CD14-positive monocyte (primary cell): ENCODE measurements at regions not wholly inside any gene's neighbourhood (a gene's known extent, or its start where the extent isn't known, plus 50 kb on each side); places are given as distances from the start of the nearest gene placed in this dataset.

ENCODE experiments used
- DNase-seq, 3 donors: peaks; one replicate each; pipeline ENCODE4 v3.0.0-alpha.2; 2011 to 2022
- H2AFZ ChIP-seq: 2 replicates; pipeline ENCODE4 v1.6.0; 2012; ENCODE audit warnings: mild to moderate bottlenecking, low read depth, low read length, inconsistent platforms; ENCODE audit not compliant: insufficient read depth, poor library complexity, severe bottlenecking
- H3K27ac ChIP-seq, 2 donors: 1 replicate in 1 of 2; 2 replicates in 1 of 2; pipeline ENCODE4 v1.5.1; 2012 to 2013; ENCODE audit warnings: low read length in 2 of 2, control low read depth in 1 of 2, inconsistent platforms in 1 of 2, low read depth in 1 of 2, mild to moderate bottlenecking in 1 of 2
- H3K27me3 ChIP-seq, 2 donors: one replicate each; pipeline versions ENCODE4 v1.6.0 to v1.6.1; 2011 to 2013; ENCODE audit warnings: low read length in 2 of 2; ENCODE audit not compliant: control insufficient read depth in 2 of 2, insufficient read depth in 2 of 2
- H3K36me3 ChIP-seq, 2 donors: replicated peaks in 1 of 2; 1 replicate in 1 of 2; 2 replicates in 1 of 2; pipeline versions ENCODE4 v1.5.1 to v1.6.1; 2012 to 2013; ENCODE audit warnings: low read length in 2 of 2, control low read depth in 1 of 2, inconsistent platforms in 1 of 2, mild to moderate bottlenecking in 1 of 2; ENCODE audit not compliant: insufficient read depth in 2 of 2, control insufficient read depth in 1 of 2
- H3K4me1 ChIP-seq, 2 donors: 1 replicate in 1 of 2; 2 replicates in 1 of 2; pipeline versions ENCODE4 v1.5.1 to v1.6.1; 2012 to 2013; ENCODE audit warnings: low read length in 2 of 2, control low read depth in 1 of 2, inconsistent platforms in 1 of 2, mild to moderate bottlenecking in 1 of 2, moderate library complexity in 1 of 2; ENCODE audit not compliant: insufficient read depth in 2 of 2, control insufficient read depth in 1 of 2
- H3K4me2 ChIP-seq: replicated peaks from 2 replicates; pipeline ENCODE3; 2012; ENCODE audit warnings: low read length, moderate library complexity, mild to moderate bottlenecking; ENCODE audit not compliant: poor library complexity, severe bottlenecking; ENCODE audit errors: extremely low read depth
- H3K4me3 ChIP-seq, 3 experiments: fragments of 200-600 bp in 1 of 3; sonication (generic) in 1 of 3; replicated peaks in 1 of 3; 1 replicate in 2 of 3; 2 replicates in 1 of 3; pipeline ENCODE4 v1.5.1; 2011 to 2013; ENCODE audit warnings: low read length in 3 of 3, mild to moderate bottlenecking in 3 of 3, control low read depth in 2 of 3, low read depth in 2 of 3, inconsistent platforms in 1 of 3, moderate library complexity in 1 of 3
- H3K79me2 ChIP-seq: 2 replicates; pipeline ENCODE4 v1.6.0; 2012; ENCODE audit warnings: mild to moderate bottlenecking, control low read depth, inconsistent platforms, low read length, moderate library complexity; ENCODE audit not compliant: insufficient read depth
- H3K9ac ChIP-seq: 2 replicates; pipeline ENCODE4 v1.6.0; 2017; ENCODE audit warnings: low read length, mild to moderate bottlenecking; ENCODE audit not compliant: insufficient read depth, poor library complexity, severe bottlenecking
- H3K9me3 ChIP-seq, 2 donors: replicated peaks in 1 of 2; 1 replicate in 1 of 2; 2 replicates in 1 of 2; pipeline versions ENCODE4 v1.5.1 to v1.6.1; 2012 to 2013; ENCODE audit warnings: low read length in 2 of 2, control low read depth in 1 of 2; ENCODE audit not compliant: control insufficient read depth in 1 of 2, insufficient read depth in 1 of 2
- H4K20me1 ChIP-seq: 2 replicates; pipeline ENCODE4 v1.6.0; 2012; ENCODE audit warnings: mild to moderate bottlenecking, low read length, control low read depth, moderate library complexity; ENCODE audit not compliant: insufficient read depth
- H3K27ac Mint-ChIP-seq, 7 donors: one replicate each; pipeline ENCODE4 v1.8.0; 2020; ENCODE audit warnings: mild to moderate bottlenecking in 7 of 7, mixed read lengths in 7 of 7, moderate library complexity in 6 of 7, inconsistent platforms in 2 of 7
- H3K27me3 Mint-ChIP-seq, 3 donors: one replicate each; pipeline ENCODE4 v1.8.0; 2021 to 2022; ENCODE audit warnings: low read depth in 3 of 3, mild to moderate bottlenecking in 3 of 3, mixed read lengths in 3 of 3, moderate library complexity in 3 of 3, inconsistent platforms in 1 of 3
- H3K36me3 Mint-ChIP-seq, 2 donors: one replicate each; pipeline ENCODE4 v1.8.0; 2020; ENCODE audit warnings: mixed read lengths in 2 of 2, inconsistent platforms in 1 of 2, mild to moderate bottlenecking in 1 of 2
- H3K4me1 Mint-ChIP-seq: one replicate; pipeline ENCODE4 v1.8.0; 2020; ENCODE audit warnings: mild to moderate bottlenecking, mixed read lengths
- H3K4me3 Mint-ChIP-seq, 2 donors: one replicate each; pipeline ENCODE4 v1.8.0; 2020; ENCODE audit warnings: mild to moderate bottlenecking in 2 of 2, mixed read lengths in 2 of 2, moderate library complexity in 1 of 2
- H3K9me3 Mint-ChIP-seq, 7 donors: one replicate each; pipeline ENCODE4 v1.8.0; 2020 to 2022; ENCODE audit warnings: mixed read lengths in 7 of 7, mild to moderate bottlenecking in 6 of 7, moderate library complexity in 6 of 7, inconsistent platforms in 2 of 7
- CTCF ChIP-seq: fragments of 200-600 bp; IDR thresholded peaks from one replicate; pipeline ENCODE4 v1.8.0; 2022; ENCODE audit warnings: antibody characterized with exemption, mild to moderate bottlenecking
- WGBS: methylation state at CpG from one replicate; pipeline ENCODE4 v1.1.5; 2013; ENCODE audit warnings: missing lambda C conversion rate; ENCODE audit not compliant: insufficient coverage; 5-methylcytosine and 5-hydroxymethylcytosine counted together
- intact Hi-C, 2 donors: fragments of 100-400 bp; cut with micrococcal nuclease; formaldehyde crosslinking; loops; one replicate each; pipeline versions ENCODE4 v1.15.0 to v1.15.1; 2023

- H3K4me1 ChIP-seq: no peaks in the 10 kb centered on the region
- H3K9me3 Mint-ChIP-seq: peaks cover 0 to 6% (median 4%) of the 10 kb centered on the region in 7 donors
- no peak overlapping the region for H3K4me3 ChIP-seq
- no peak overlapping the region for H2AFZ ChIP-seq
- no peak overlapping the region for H3K9ac ChIP-seq
- H3K36me3 ChIP-seq: no peaks in the 10 kb centered on the region
- WGBS: no CpG with 5 or more reads among the region's 1 CpG
- H3K27ac Mint-ChIP-seq: no peak overlapping the region
- H3K4me2 ChIP-seq: no peak overlapping the region
- H3K27ac ChIP-seq: no peak overlapping the region
- H3K9me3 ChIP-seq: no peaks in the 10 kb centered on the region
- no peaks in the 10 kb centered on the region for H4K20me1 ChIP-seq
- H3K36me3 Mint-ChIP-seq: no peaks in the 10 kb centered on the region
- H3K4me3 Mint-ChIP-seq: no peak overlapping the region
- no peaks in the 10 kb centered on the region for H3K27me3 ChIP-seq
- H3K4me1 Mint-ChIP-seq: no peaks in the 10 kb centered on the region
- TF ChIP-seq CTCF: no peak
- no peaks in the 10 kb centered on the region for H3K79me2 ChIP-seq
- intact Hi-C loops: no loop called here
- no peak for DNase-seq
- H3K27me3 Mint-ChIP-seq: peaks cover 0 to 2% (median 0%) of the 10 kb centered on the region in 3 donors
Observed at GRCh38 chr2:59684771-59685166, 868.7 kb downstream of the BCL11A start.

- H3K4me1 ChIP-seq: no peaks in the 10 kb centered on the region
Observed at GRCh38 chr2:59684116-59684770, 869.2 kb downstream of the BCL11A start.

More at GRCh38 chr2:59684116-59684770, 869.2 kb downstream of the BCL11A start:
- Histone ChIP-seq H3K27me3 (no peaks in the 10 kb centered on the region), H2AFZ (no peak overlapping the region), H3K9ac (no peak overlapping the region), H3K4me3 (no peak overlapping the region), H3K36me3 (no peaks in the 10 kb centered on the region), H4K20me1 (no peaks in the 10 kb centered on the region), H3K9me3 (no peaks in the 10 kb centered on the region), H3K79me2 (no peaks in the 10 kb centered on the region), H3K4me2 (no peak overlapping the region), H3K27ac (no peak overlapping the region)
- Mint-ChIP-seq H3K27me3 (peaks cover 0 to 2% (median 0%) of the 10 kb centered on the region in 3 donors), H3K27ac (no peak overlapping the region), H3K36me3 (no peaks in the 10 kb centered on the region), H3K4me1 (no peaks in the 10 kb centered on the region), H3K4me3 (no peak overlapping the region), H3K9me3 (peaks cover 0 to 6% (median 4%) of the 10 kb centered on the region in 7 donors)
- DNase-seq: no peak
- intact Hi-C loops: no loop called here
- no peak for TF ChIP-seq CTCF
- no CpG with 5 or more reads among the region's 4 CpGs for WGBS
